A673 (cell line): ENCODE measurements at regions not wholly inside any gene's neighbourhood (a gene's known extent, or its start where the extent isn't known, plus 50 kb on each side); places are given as distances from the start of the nearest gene placed in this dataset.

Experiments used
- BruUV-seq: library from RNA; stranded (reverse); fragments of 400-500 nt; replicated peaks from 2 replicates; lab custom pipeline; 2021; lab: Mats Ljungman, UMichigan
- CTCF ChIA-PET: fragments of 300-600 bp; sonication (Branson Sonifier 250); formaldehyde crosslinking; loops from one replicate; lab custom pipeline; 2022; ENCODE audit warnings: antibody characterized with exemption; lab: Charles Lee
- POLR2A ChIA-PET: fragments of 300-600 bp; sonication (Branson Sonifier 250); formaldehyde crosslinking; loops from one replicate; lab custom pipeline; 2022; ENCODE audit warnings: antibody characterized with exemption; ENCODE audit not compliant: low non-redundant PET; lab: Charles Lee
- DNase-seq: peaks from one replicate; pipeline ENCODE4 v3.0.0-alpha.2; 2015; ENCODE audit warnings: low spot score
- H3K27ac ChIP-seq: fragments of 200-600 bp; sonication (generic); 2 replicates; pipeline ENCODE4 v1.5.1; 2016; ENCODE audit warnings: mixed run types, low read depth, mild to moderate bottlenecking, mixed read lengths, antibody characterized with exemption, low read length; ENCODE audit not compliant: poor library complexity, severe bottlenecking
- H3K27me3 ChIP-seq: fragments of 200-600 bp; sonication (generic); replicated peaks from 2 replicates; pipeline ENCODE4 v1.6.1; 2017; ENCODE audit warnings: mixed run types, low read depth, mild to moderate bottlenecking, mixed read lengths, antibody characterized with exemption, low read length; ENCODE audit not compliant: insufficient read depth, poor library complexity
- H3K36me3 ChIP-seq: fragments of 200-600 bp; sonication (generic); 2 replicates; pipeline ENCODE4 v1.6.1; 2016; ENCODE audit warnings: mixed run types, mild to moderate bottlenecking, mixed read lengths, antibody characterized with exemption, low read length; ENCODE audit not compliant: insufficient read depth, poor library complexity, severe bottlenecking
- H3K4me1 ChIP-seq: fragments of 200-600 bp; sonication (generic); 2 replicates; pipeline ENCODE4 v1.6.1; 2017; ENCODE audit warnings: mixed run types, mild to moderate bottlenecking, mixed read lengths, antibody characterized with exemption, low read length; ENCODE audit not compliant: insufficient read depth, poor library complexity, severe bottlenecking
- H3K4me3 ChIP-seq: fragments of 200-600 bp; sonication (generic); 2 replicates; pipeline ENCODE4 v1.5.1; 2016; ENCODE audit warnings: low read depth, mixed run types, mild to moderate bottlenecking, mixed read lengths, low read length; ENCODE audit not compliant: poor library complexity, severe bottlenecking
- H3K9me3 ChIP-seq: fragments of 200-600 bp; sonication (generic); 2 replicates; pipeline ENCODE4 v1.6.1; 2016; ENCODE audit warnings: mixed run types, low read depth, mild to moderate bottlenecking, mixed read lengths, antibody characterized with exemption, low read length; ENCODE audit not compliant: poor library complexity, severe bottlenecking
- CTCF ChIP-seq: fragments of 300-800, 200-600 bp; sonication (generic); conservative IDR thresholded peaks from 2 replicates; pipeline ENCODE4 v1.5.1; 2017; ENCODE audit warnings: low read depth, mild to moderate bottlenecking, antibody characterized with exemption, low read length, moderate library complexity, mixed read lengths
- EZH2 ChIP-seq: fragments of 200-600 bp; sonication (generic); IDR thresholded peaks from 2 replicates; pipeline ENCODE4 v1.6.1; 2017; ENCODE audit warnings: borderline replicate concordance, low read depth, mild to moderate bottlenecking, mixed read lengths, antibody characterized with exemption, low read length; ENCODE audit not compliant: poor library complexity, severe bottlenecking
- intact Hi-C: fragments of 100-400 bp; cut with micrococcal nuclease; formaldehyde crosslinking; loops from one replicate; pipeline ENCODE4 v1.10.0; 2022; ENCODE audit not compliant: unreplicated experiment

DNA sequence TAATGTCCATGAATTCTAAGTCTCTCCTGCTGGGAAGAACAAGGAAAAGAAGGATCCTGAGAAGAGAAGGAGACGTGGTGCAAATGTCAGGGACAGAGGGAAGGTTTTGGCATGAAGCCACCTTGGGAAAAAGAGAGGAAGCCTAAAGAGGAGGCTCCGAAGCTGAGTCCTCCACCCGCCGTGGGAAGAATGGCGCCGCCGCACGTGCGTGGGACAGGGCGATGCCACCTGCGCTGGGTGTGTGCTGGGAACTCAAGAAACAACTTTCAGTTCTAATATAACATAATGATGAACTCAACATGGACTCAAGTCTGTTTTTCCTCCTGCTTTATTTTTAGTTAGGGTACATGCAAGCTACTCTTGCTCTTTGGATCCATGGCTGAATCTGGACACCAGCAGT, 362.3 kb upstream of the RUNX1 start:
- Histone ChIP-seq H3K36me3 (no peaks in the 10 kb centered on the region), H3K9me3 (no peaks in the 10 kb centered on the region), H3K27ac (no peak overlapping the region), H3K4me1 (no peaks in the 10 kb centered on the region), H3K4me3 (no peak overlapping the region), H3K27me3 (peaks cover 9% of the 10 kb centered on the region)
- ChIA-PET CTCF (no interaction called here), POLR2A (no interaction called here)
- no peak for DNase-seq
- BruUV-seq: no TSS peak
- TF ChIP-seq EZH2: no peak
- no peak for TF ChIP-seq CTCF
- intact Hi-C loops: no loop called here

GRCh38 chr21:35410656-35411055, 361.6 kb upstream of the RUNX1 start:
- H3K36me3 ChIP-seq: no peaks in the 10 kb centered on the region
- H3K4me1 ChIP-seq: no peaks in the 10 kb centered on the region
- ChIA-PET CTCF (no interaction called here), POLR2A (no interaction called here)
- no peak for DNase-seq
- no peaks in the 10 kb centered on the region for H3K9me3 ChIP-seq
- BruUV-seq: no TSS peak
- H3K27me3 ChIP-seq: peaks cover 9% of the 10 kb centered on the region
- intact Hi-C loops: no loop called here
- TF ChIP-seq CTCF: no peak
- no peak for TF ChIP-seq EZH2
- no peak overlapping the region for H3K27ac ChIP-seq
- H3K4me3 ChIP-seq: no peak overlapping the region

DNA sequence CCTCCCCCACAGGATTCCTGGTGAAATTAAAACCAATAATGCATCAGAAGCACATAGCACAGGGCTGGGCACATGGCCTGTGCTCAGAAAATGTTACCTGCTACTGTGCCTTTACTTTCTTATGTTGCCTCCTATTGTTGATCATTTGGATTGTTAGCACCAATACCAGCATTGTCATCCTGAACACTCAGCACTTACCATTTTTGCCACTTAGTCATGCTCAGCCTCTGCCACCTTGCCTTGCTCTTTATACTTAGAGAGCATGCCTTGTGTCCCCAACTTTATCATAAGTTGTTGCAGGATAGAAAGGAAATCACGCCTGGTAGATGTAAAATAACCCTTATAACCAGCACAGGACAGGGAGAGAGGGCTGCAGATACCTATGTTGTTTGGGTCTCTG, 361.0 kb upstream of the RUNX1 start:
- intact Hi-C loops: no loop called here
- Histone ChIP-seq H3K36me3 (no peaks in the 10 kb centered on the region), H3K4me1 (no peaks in the 10 kb centered on the region), H3K27me3 (peaks cover 9% of the 10 kb centered on the region), H3K4me3 (no peak overlapping the region), H3K27ac (no peak overlapping the region), H3K9me3 (no peaks in the 10 kb centered on the region)
- no TSS peak for BruUV-seq
- TF ChIP-seq EZH2 (no peak), CTCF (no peak)
- POLR2A ChIA-PET: no interaction called here
- DNase-seq: no peak
- CTCF ChIA-PET: no interaction called here
